HL-60 (cell line): ENCODE measurements at regions not wholly inside any gene's neighbourhood (a gene's known extent, or its start where the extent isn't known, plus 50 kb on each side); places are given as distances from the start of the nearest gene placed in this dataset.

ENCODE experiments used
- DNase-seq, 2 experiments: peaks; one replicate each; pipeline ENCODE4 v3.0.0-alpha.2; 2010 to 2020; ENCODE audit warnings: low read depth in 1 of 2, low spot score in 1 of 2
- H3K27ac ChIP-seq: fragments of 250-450 bp; sonication (Bioruptor Pico); replicated peaks from 2 replicates; pipeline ENCODE4 v1.5.1; 2020; ENCODE audit warnings: mild to moderate bottlenecking, moderate library complexity
- H3K27me3 ChIP-seq: fragments of 250-450 bp; sonication (Bioruptor Pico); 2 replicates; pipeline ENCODE4 v1.5.1; 2021; ENCODE audit warnings: mild to moderate bottlenecking, moderate library complexity; ENCODE audit not compliant: insufficient read depth, poor library complexity, severe bottlenecking
- H3K4me3 ChIP-seq: replicated peaks from 2 replicates; pipeline ENCODE4 v1.5.1; 2011; ENCODE audit warnings: mild to moderate bottlenecking, control low read depth, low read length; ENCODE audit not compliant: insufficient read depth
- GABPA ChIP-seq: IDR thresholded peaks from 2 replicates; pipeline ENCODE4 v1.6.1; 2012; ENCODE audit warnings: low read depth
- POLR2AphosphoS5 ChIP-seq: IDR thresholded peaks from 2 replicates; pipeline ENCODE4 v1.6.1; 2012; ENCODE audit warnings: low read depth
- SPI1 ChIP-seq: IDR thresholded peaks from 2 replicates; pipeline ENCODE4 v1.6.1; 2012; ENCODE audit warnings: low read depth, mild to moderate bottlenecking, borderline replicate concordance
- TF ChIP-seq, protein P1 (sequence below): IDR thresholded peaks from one replicate; pipeline ENCODE4 v1.5.1; 2011; ENCODE audit warnings: low read length, control low read depth, inconsistent platforms; ENCODE audit not compliant: insufficient read depth
- TF ChIP-seq, protein P2 (sequence below): IDR thresholded peaks from 2 replicates; pipeline ENCODE4 v1.6.1; 2012; ENCODE audit warnings: low read depth; ENCODE audit not compliant: insufficient replicate concordance

DNA sequence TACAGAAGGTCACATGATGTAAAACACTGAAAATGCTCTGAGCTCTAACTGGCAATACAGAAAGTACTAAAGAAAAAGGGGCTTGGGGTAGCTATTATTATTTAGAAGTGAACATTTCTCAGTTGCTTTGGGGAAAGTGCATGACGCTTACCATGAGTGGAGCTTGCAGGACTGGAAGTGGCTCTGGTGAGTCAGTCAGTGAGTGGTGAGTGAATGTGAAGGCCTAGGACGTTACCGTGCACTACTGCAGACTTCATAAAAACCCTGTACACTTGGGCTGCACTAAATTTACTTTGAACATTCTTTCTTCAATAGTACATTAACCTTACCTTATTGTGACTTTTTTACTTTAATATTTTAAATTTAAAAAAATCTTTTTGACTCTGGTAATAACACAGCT is 89.3 kb upstream of the ENPP6 start:
- TF ChIP-seq GABPA (no peak), POLR2AphosphoS5 (no peak), SPI1 (no peak)
- TF ChIP-seq, protein P1, sequence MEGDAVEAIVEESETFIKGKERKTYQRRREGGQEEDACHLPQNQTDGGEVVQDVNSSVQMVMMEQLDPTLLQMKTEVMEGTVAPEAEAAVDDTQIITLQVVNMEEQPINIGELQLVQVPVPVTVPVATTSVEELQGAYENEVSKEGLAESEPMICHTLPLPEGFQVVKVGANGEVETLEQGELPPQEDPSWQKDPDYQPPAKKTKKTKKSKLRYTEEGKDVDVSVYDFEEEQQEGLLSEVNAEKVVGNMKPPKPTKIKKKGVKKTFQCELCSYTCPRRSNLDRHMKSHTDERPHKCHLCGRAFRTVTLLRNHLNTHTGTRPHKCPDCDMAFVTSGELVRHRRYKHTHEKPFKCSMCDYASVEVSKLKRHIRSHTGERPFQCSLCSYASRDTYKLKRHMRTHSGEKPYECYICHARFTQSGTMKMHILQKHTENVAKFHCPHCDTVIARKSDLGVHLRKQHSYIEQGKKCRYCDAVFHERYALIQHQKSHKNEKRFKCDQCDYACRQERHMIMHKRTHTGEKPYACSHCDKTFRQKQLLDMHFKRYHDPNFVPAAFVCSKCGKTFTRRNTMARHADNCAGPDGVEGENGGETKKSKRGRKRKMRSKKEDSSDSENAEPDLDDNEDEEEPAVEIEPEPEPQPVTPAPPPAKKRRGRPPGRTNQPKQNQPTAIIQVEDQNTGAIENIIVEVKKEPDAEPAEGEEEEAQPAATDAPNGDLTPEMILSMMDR = no peak
- TF ChIP-seq, protein P2, sequence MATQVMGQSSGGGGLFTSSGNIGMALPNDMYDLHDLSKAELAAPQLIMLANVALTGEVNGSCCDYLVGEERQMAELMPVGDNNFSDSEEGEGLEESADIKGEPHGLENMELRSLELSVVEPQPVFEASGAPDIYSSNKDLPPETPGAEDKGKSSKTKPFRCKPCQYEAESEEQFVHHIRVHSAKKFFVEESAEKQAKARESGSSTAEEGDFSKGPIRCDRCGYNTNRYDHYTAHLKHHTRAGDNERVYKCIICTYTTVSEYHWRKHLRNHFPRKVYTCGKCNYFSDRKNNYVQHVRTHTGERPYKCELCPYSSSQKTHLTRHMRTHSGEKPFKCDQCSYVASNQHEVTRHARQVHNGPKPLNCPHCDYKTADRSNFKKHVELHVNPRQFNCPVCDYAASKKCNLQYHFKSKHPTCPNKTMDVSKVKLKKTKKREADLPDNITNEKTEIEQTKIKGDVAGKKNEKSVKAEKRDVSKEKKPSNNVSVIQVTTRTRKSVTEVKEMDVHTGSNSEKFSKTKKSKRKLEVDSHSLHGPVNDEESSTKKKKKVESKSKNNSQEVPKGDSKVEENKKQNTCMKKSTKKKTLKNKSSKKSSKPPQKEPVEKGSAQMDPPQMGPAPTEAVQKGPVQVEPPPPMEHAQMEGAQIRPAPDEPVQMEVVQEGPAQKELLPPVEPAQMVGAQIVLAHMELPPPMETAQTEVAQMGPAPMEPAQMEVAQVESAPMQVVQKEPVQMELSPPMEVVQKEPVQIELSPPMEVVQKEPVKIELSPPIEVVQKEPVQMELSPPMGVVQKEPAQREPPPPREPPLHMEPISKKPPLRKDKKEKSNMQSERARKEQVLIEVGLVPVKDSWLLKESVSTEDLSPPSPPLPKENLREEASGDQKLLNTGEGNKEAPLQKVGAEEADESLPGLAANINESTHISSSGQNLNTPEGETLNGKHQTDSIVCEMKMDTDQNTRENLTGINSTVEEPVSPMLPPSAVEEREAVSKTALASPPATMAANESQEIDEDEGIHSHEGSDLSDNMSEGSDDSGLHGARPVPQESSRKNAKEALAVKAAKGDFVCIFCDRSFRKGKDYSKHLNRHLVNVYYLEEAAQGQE = no peak
- no peak for DNase-seq
- Histone ChIP-seq H3K27me3 (no peaks in the 10 kb centered on the region), H3K27ac (no peak overlapping the region), H3K4me3 (no peak overlapping the region)

DNA sequence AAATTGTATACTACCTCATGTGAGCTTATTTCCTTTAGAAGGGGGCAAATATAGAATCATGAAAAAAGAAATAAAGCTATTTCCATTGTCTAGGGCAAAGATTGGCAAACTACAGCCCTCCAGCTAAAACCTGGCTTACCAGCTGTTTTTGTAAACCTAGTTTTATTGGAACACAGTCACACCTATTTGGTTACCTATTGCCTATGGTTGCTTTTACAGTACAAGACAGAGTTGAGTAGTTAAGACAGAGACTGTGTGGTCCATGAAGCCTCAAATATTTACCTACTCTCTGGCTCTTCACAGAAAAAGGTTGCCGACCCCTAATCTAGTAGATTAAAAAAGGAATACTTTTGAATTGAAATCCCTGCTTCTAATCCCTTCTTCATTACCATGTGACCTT is 88.8 kb upstream of the ENPP6 start:
- H3K27ac ChIP-seq = no peak overlapping the region
- TF ChIP-seq SPI1 (no peak), GABPA (no peak), POLR2AphosphoS5 (no peak)
- TF ChIP-seq, protein P1 = no peak
- TF ChIP-seq, protein P2 = no peak
- no peaks in the 10 kb centered on the region for H3K27me3 ChIP-seq
- no peak for DNase-seq
- no peak overlapping the region for H3K4me3 ChIP-seq

DNA sequence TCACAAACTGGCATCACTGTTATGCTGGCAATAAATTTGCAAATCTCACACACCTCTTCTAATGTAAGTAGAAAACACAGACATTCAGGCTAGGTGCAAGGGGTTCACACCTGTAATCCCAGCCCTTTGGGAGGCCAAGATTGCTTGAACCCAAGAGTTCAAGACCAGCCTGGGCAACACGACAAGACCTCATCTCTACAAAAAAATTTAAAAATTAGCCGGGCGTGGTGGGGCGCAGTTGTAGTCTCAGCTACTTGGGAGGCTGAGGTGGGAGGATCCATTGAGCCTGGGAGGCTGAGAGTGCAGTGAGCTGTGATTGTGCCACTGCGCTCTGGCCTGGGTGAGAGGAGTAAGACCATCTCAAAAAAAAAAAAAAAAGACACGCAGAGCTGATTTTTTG is 83.1 kb upstream of the ENPP6 start:
- no peak for TF ChIP-seq POLR2AphosphoS5
- TF ChIP-seq SPI1 = no peak
- TF ChIP-seq, protein P2 = no peak
- no peak for TF ChIP-seq GABPA
- H3K27ac ChIP-seq = no peak overlapping the region
- H3K4me3 ChIP-seq = no peak overlapping the region
- no peak for DNase-seq
- H3K27me3 ChIP-seq = no peaks in the 10 kb centered on the region

DNA sequence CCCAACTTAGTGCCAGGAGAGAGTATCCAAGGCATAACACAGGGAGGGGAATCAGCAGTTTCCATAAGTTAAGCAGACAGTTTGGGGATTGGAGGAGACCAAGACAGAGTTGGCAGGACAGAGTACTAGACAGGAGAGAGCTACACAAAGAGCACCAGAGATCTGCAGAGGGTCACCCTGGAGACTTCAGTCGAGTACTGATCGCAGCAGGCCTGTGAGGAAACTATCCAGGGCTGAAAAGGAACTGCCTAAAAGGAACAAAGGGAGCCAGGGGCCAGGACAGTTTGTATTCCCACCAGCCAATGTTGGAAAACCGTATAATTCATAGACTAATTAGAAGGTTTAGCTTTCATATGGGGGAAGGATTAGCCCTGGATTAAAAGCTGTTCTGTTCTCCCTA is 80.6 kb upstream of the ENPP6 start:
- TF ChIP-seq POLR2AphosphoS5 = no peak
- TF ChIP-seq, protein P1 = no peak
- TF ChIP-seq GABPA = no peak
- TF ChIP-seq SPI1 = no peak
- TF ChIP-seq, protein P2 = no peak
- Histone ChIP-seq H3K27me3 (no peaks in the 10 kb centered on the region), H3K4me3 (no peak overlapping the region), H3K27ac (no peak overlapping the region)
- no peak for DNase-seq
